ENCODE measurements at regions not wholly inside any gene's neighbourhood (a gene's known extent, or its start where the extent isn't known, plus 50 kb on each side); places are given as distances from the start of the nearest gene placed in this dataset.
A peak's percentile ranks its signal among the peaks of the same experiment; 100 is the strongest.

- intact Hi-C loops (cut with micrococcal nuclease) = no loop called here
- peaks cover 35 to 51% of the 10 kb centered on the region in 2 donors for H3K4me1 ChIP-seq (ENCODE audit: control insufficient read depth in 2 of 2, insufficient read depth in 2 of 2, low read length in 2 of 2)
- no peak overlapping the region for H3K27ac ChIP-seq (ENCODE audit: low read length in 2 of 2)
- H3K9me3 ChIP-seq (ENCODE audit: control extremely low read depth in 1 of 3, control insufficient read depth in 2 of 3, insufficient read depth in 1 of 3, low read length in 2 of 3) = no peaks in the 10 kb centered on the region
- H4K20me1 ChIP-seq (ENCODE audit: control insufficient read depth, insufficient read depth, low read length, poor library complexity, severe bottlenecking) = peaks cover 55% of the 10 kb centered on the region
- Mint-ChIP-seq H3K27ac (no peak overlapping the region), H3K4me1 (peaks cover 59% of the 10 kb centered on the region), H3K4me3 (no peak overlapping the region), H3K9me3 (ENCODE audit: insufficient read depth) (no peaks in the 10 kb centered on the region), H3K27me3 (no peaks in the 10 kb centered on the region)
- CTCF ChIA-PET = no interaction called here
- TF ChIP-seq EZH2 (IDR thresholded peaks at IDR 0.05; ENCODE audit: borderline replicate concordance, insufficient read depth, low read depth, low read length, poor library complexity, severe bottlenecking) (no peak), CTCF (IDR thresholded peaks at IDR 0.05) (no peak)
- H3K79me2 ChIP-seq (ENCODE audit: control insufficient read depth, insufficient read depth, low read length) = peaks cover 97% of the 10 kb centered on the region
- H3K9ac ChIP-seq (ENCODE audit: low read length) = no peak overlapping the region
- POLR2A ChIA-PET = no interaction called here
- H3K4me3 ChIP-seq (ENCODE audit: control extremely low read depth in 1 of 5, extremely low read depth in 1 of 5, insufficient read depth in 1 of 5, low read depth in 2 of 5, low read length in 4 of 5) = no peak overlapping the region
- H3K4me2 ChIP-seq (replicated peaks; ENCODE audit: low read depth, low read length, poor library complexity, severe bottlenecking) = no peak overlapping the region
- H3K36me3 ChIP-seq (replicated peaks in 1 of 2; ENCODE audit: control extremely low read depth in 1 of 2, control insufficient read depth in 1 of 2, extremely low read depth in 1 of 2, insufficient read depth in 2 of 2, low read length in 1 of 2) = no peaks in the 10 kb centered on the region
- H3K27me3 ChIP-seq (replicated peaks in 1 of 4; ENCODE audit: control extremely low read depth in 1 of 4, control insufficient read depth in 3 of 4, insufficient read depth in 4 of 4, low read length in 3 of 4) = no peaks in the 10 kb centered on the region
- no peak overlapping the region for H2AFZ ChIP-seq (ENCODE audit: insufficient read depth, low read depth, low read length, poor library complexity, severe bottlenecking)
- WGBS (ENCODE audit: insufficient coverage) = 98% methylated on average over 9 of the region's 12 CpGs
- DNase-seq = no peak
- ATAC-seq (ENCODE audit: low read depth) = no peak
These were observed 164.8 kb upstream of the GRK3 start for GRCh38 chr22:25399649-25400151.

GRCh38 chr22:25402160-25402500 is 162.3 kb upstream of the GRK3 start:
- Mint-ChIP-seq H3K9me3 (ENCODE audit: insufficient read depth) (no peaks in the 10 kb centered on the region), H3K27ac (peak overlapping the region; percentile 2), H3K27me3 (no peaks in the 10 kb centered on the region), H3K4me1 (peaks cover 56% of the 10 kb centered on the region), H3K4me3 (peak overlapping the region; percentile 93)
- TF ChIP-seq CTCF (IDR thresholded peaks at IDR 0.05) (no peak), EZH2 (IDR thresholded peaks at IDR 0.05; ENCODE audit: borderline replicate concordance, insufficient read depth, low read depth, low read length, poor library complexity, severe bottlenecking) (no peak)
- Histone ChIP-seq H3K4me2 (replicated peaks; ENCODE audit: low read depth, low read length, poor library complexity, severe bottlenecking) (peak overlapping the region; percentile 90), H3K27me3 (replicated peaks in 1 of 4; ENCODE audit: control extremely low read depth in 1 of 4, control insufficient read depth in 3 of 4, insufficient read depth in 4 of 4, low read length in 3 of 4) (no peaks in the 10 kb centered on the region), H3K27ac (ENCODE audit: low read length in 2 of 2) (no peak overlapping the region), H3K4me3 (ENCODE audit: control extremely low read depth in 1 of 5, extremely low read depth in 1 of 5, insufficient read depth in 1 of 5, low read depth in 2 of 5, low read length in 4 of 5) (no peak overlapping the region), H3K79me2 (ENCODE audit: control insufficient read depth, insufficient read depth, low read length) (peaks cover 82% of the 10 kb centered on the region), H3K36me3 (replicated peaks in 1 of 2; ENCODE audit: control extremely low read depth in 1 of 2, control insufficient read depth in 1 of 2, extremely low read depth in 1 of 2, insufficient read depth in 2 of 2, low read length in 1 of 2) (no peaks in the 10 kb centered on the region), H2AFZ (ENCODE audit: insufficient read depth, low read depth, low read length, poor library complexity, severe bottlenecking) (no peak overlapping the region), H3K9ac (ENCODE audit: low read length) (no peak overlapping the region), H3K4me1 (ENCODE audit: control insufficient read depth in 2 of 2, insufficient read depth in 2 of 2, low read length in 2 of 2) (peaks cover 40 to 59% of the 10 kb centered on the region in 2 donors), H4K20me1 (ENCODE audit: control insufficient read depth, insufficient read depth, low read length, poor library complexity, severe bottlenecking) (peaks cover 36% of the 10 kb centered on the region), H3K9me3 (ENCODE audit: control extremely low read depth in 1 of 3, control insufficient read depth in 2 of 3, insufficient read depth in 1 of 3, low read length in 2 of 3) (no peaks in the 10 kb centered on the region)
- WGBS (ENCODE audit: insufficient coverage) = 21% methylated on average over 5 of the region's 6 CpGs
- ATAC-seq (ENCODE audit: low read depth) (no peak), DNase-seq (no peak)
- intact Hi-C loops (cut with micrococcal nuclease) = no loop called here
- CTCF ChIA-PET = no interaction called here
- POLR2A ChIA-PET = no interaction called here

Data from B cell (primary cell).